B cell (primary cell): ENCODE measurements at regions not wholly inside any gene's neighbourhood (a gene's known extent, or its start where the extent isn't known, plus 50 kb on each side); places are given as distances from the start of the nearest gene placed in this dataset.
"Not testable (repeated sequence)": the region's sequence is repeated elsewhere in the genome, so short reads cannot be mapped to it uniquely, and the experiment has no call there.

Experiments
- ATAC-seq: fragments of 200-7000 bp; cut with Tn5 transposase; one replicate; pipeline ENCODE4 v1.10.0; 2021; ENCODE audit warnings: low read depth, mild to moderate bottlenecking, moderate number of reproducible peaks, moderate library complexity
- CTCF ChIA-PET: fragments of 350-600 bp; sonication (Branson Sonifier 250); formaldehyde crosslinking; loops from one replicate; lab custom pipeline; 2021; ENCODE audit warnings: antibody characterized with exemption, inconsistent platforms; lab: Charles Lee
- POLR2A ChIA-PET: fragments of 350-600 bp; sonication (Branson Sonifier 250); formaldehyde crosslinking; loops from one replicate; lab custom pipeline; 2021; ENCODE audit warnings: antibody characterized with exemption; lab: Charles Lee
- DNase-seq: peaks from one replicate; pipeline ENCODE4 v3.0.0; 2013
- H2AFZ ChIP-seq: 2 replicates; pipeline ENCODE4 v1.6.1; 2012; ENCODE audit warnings: mild to moderate bottlenecking, low read depth, low read length; ENCODE audit not compliant: insufficient read depth, poor library complexity, severe bottlenecking
- H3K27ac ChIP-seq, 2 donors: 1 replicate in 1 of 2; 2 replicates in 1 of 2; pipeline ENCODE4 v1.5.1; 2012 to 2013; ENCODE audit warnings: low read length in 2 of 2, mild to moderate bottlenecking in 2 of 2, moderate library complexity in 1 of 2
- H3K27me3 ChIP-seq, 4 experiments: fragments of 200-600 bp in 1 of 4; sonication (generic) in 1 of 4; replicated peaks in 1 of 4; 1 replicate in 2 of 4; 2 replicates in 2 of 4; pipeline versions ENCODE4 v1.6.1 to v1.7.0; 2013 to 2016; ENCODE audit warnings: low read length in 3 of 4, mild to moderate bottlenecking in 2 of 4, mixed read lengths in 1 of 4, moderate library complexity in 1 of 4; ENCODE audit not compliant: insufficient read depth in 4 of 4, control insufficient read depth in 3 of 4; ENCODE audit errors: control extremely low read depth in 1 of 4
- H3K36me3 ChIP-seq, 2 experiments: replicated peaks in 1 of 2; 1 replicate in 1 of 2; 2 replicates in 1 of 2; pipeline versions ENCODE4 v1.6.1 to v1.7.1; 2013; ENCODE audit warnings: low read length in 1 of 2; ENCODE audit not compliant: insufficient read depth in 2 of 2, control insufficient read depth in 1 of 2; ENCODE audit errors: control extremely low read depth in 1 of 2, extremely low read depth in 1 of 2
- H3K4me1 ChIP-seq, 2 donors: fragments of 200-600 bp in 1 of 2; sonication (generic) in 1 of 2; 1 replicate in 1 of 2; 2 replicates in 1 of 2; pipeline versions ENCODE4 v1.5.1 to v1.6.1; 2013 to 2017; ENCODE audit warnings: low read length in 2 of 2; ENCODE audit not compliant: control insufficient read depth in 2 of 2, insufficient read depth in 2 of 2
- H3K4me2 ChIP-seq: replicated peaks from 2 replicates; pipeline ENCODE3; 2012; ENCODE audit warnings: mild to moderate bottlenecking, low read depth, low read length; ENCODE audit not compliant: poor library complexity, severe bottlenecking
- H3K4me3 ChIP-seq, 5 experiments: fragments of 200-600 bp in 1 of 5; sonication (generic) in 1 of 5; 1 replicate in 3 of 5; 2 replicates in 2 of 5; pipeline versions ENCODE4 v1.5.1 to v1.7.0; 2011 to 2016; ENCODE audit warnings: low read length in 4 of 5, mild to moderate bottlenecking in 4 of 5, low read depth in 2 of 5, control low read depth in 1 of 5, moderate library complexity in 1 of 5; ENCODE audit not compliant: insufficient read depth in 1 of 5; ENCODE audit errors: control extremely low read depth in 1 of 5, extremely low read depth in 1 of 5
- H3K79me2 ChIP-seq: fragments of 200-600 bp; sonication (generic); one replicate; pipeline ENCODE4 v1.6.0; 2016; ENCODE audit warnings: low read length; ENCODE audit not compliant: control insufficient read depth, insufficient read depth
- H3K9ac ChIP-seq: fragments of 200-600 bp; sonication (generic); 2 replicates; pipeline ENCODE4 v1.6.1; 2017; ENCODE audit warnings: mild to moderate bottlenecking, low read length, moderate library complexity
- H3K9me3 ChIP-seq, 3 donors: one replicate each; pipeline versions ENCODE4 v1.6.1 to v1.7.1; 2013; ENCODE audit warnings: low read length in 2 of 3; ENCODE audit not compliant: control insufficient read depth in 2 of 3, insufficient read depth in 1 of 3; ENCODE audit errors: control extremely low read depth in 1 of 3
- H4K20me1 ChIP-seq: 2 replicates; pipeline ENCODE4 v1.6.0; 2012; ENCODE audit warnings: mild to moderate bottlenecking, low read length; ENCODE audit not compliant: insufficient read depth, control insufficient read depth, poor library complexity, severe bottlenecking
- H3K27ac Mint-ChIP-seq: one replicate; pipeline ENCODE4 v1.8.0; 2021; ENCODE audit warnings: mixed read lengths
- H3K27me3 Mint-ChIP-seq: one replicate; pipeline ENCODE4 v1.8.0; 2021; ENCODE audit warnings: mixed read lengths
- H3K4me1 Mint-ChIP-seq: one replicate; pipeline ENCODE4 v1.8.0; 2021; ENCODE audit warnings: mixed read lengths
- H3K4me3 Mint-ChIP-seq: one replicate; pipeline ENCODE4 v1.8.0; 2021; ENCODE audit warnings: mixed read lengths
- H3K9me3 Mint-ChIP-seq: one replicate; pipeline ENCODE4 v1.8.0; 2022; ENCODE audit warnings: mixed read lengths; ENCODE audit not compliant: insufficient read depth
- CTCF ChIP-seq: fragments of 200-600 bp; IDR thresholded peaks from one replicate; pipeline ENCODE4 v1.8.0; 2022; ENCODE audit warnings: antibody characterized with exemption, mild to moderate bottlenecking
- EZH2 ChIP-seq: IDR thresholded peaks from 2 replicates; pipeline ENCODE4 v1.6.1; 2012; ENCODE audit warnings: borderline replicate concordance, low read depth, mild to moderate bottlenecking, moderate library complexity, low read length; ENCODE audit not compliant: insufficient read depth, poor library complexity, severe bottlenecking
- WGBS: methylation state at CpG from one replicate; pipeline ENCODE4 v1.1.5; 2013; ENCODE audit warnings: missing lambda C conversion rate; ENCODE audit not compliant: insufficient coverage; 5-methylcytosine and 5-hydroxymethylcytosine counted together
- intact Hi-C: fragments of 100-400 bp; cut with micrococcal nuclease; formaldehyde crosslinking; loops from one replicate; pipeline ENCODE4 v1.10.0; 2022

GRCh38 chr7:153408360-153409335, 643.5 kb upstream of the DPP6 start:
- ATAC-seq (no peak), DNase-seq (no peak)
- Histone ChIP-seq H3K36me3 (no peaks in the 10 kb centered on the region), H3K79me2 (no peaks in the 10 kb centered on the region), H4K20me1 (no peaks in the 10 kb centered on the region), H3K4me3 (no peak overlapping the region), H3K4me2 (no peak overlapping the region), H3K4me1 (no peaks in the 10 kb centered on the region), H3K27ac (no peak overlapping the region), H3K9me3 (peaks cover 0 to 34% (median 0%) of the 10 kb centered on the region in 3 donors), H2AFZ (no peak overlapping the region), H3K27me3 (no peaks in the 10 kb centered on the region), H3K9ac (no peak overlapping the region)
- Mint-ChIP-seq H3K4me1 (no peaks in the 10 kb centered on the region), H3K4me3 (no peak overlapping the region), H3K9me3 (peaks cover 6% of the 10 kb centered on the region), H3K27me3 (no peaks in the 10 kb centered on the region), H3K27ac (no peak overlapping the region)
- POLR2A ChIA-PET = no interaction called here
- 60% methylated on average over 1 of the region's 3 CpGs for WGBS
- intact Hi-C loops = no loop called here
- TF ChIP-seq CTCF (no peak), EZH2 (no peak)
- CTCF ChIA-PET = no interaction called here

GRCh38 chr7:153409567-153410342, 642.4 kb upstream of the DPP6 start:
- H3K4me3 ChIP-seq, H3K79me2 ChIP-seq, intact Hi-C loops, DNase-seq, CTCF ChIA-PET, POLR2A ChIA-PET, H3K27ac ChIP-seq, H3K27me3 Mint-ChIP-seq, H3K9ac ChIP-seq, ATAC-seq, H3K27me3 ChIP-seq, H4K20me1 ChIP-seq, H2AFZ ChIP-seq, H3K36me3 ChIP-seq, H3K4me3 Mint-ChIP-seq, H3K4me1 ChIP-seq, H3K4me1 Mint-ChIP-seq, H3K27ac Mint-ChIP-seq, H3K4me2 ChIP-seq, H3K9me3 Mint-ChIP-seq: not testable (repeated sequence)
- WGBS = 91% methylated on average over 8 of the region's 10 CpGs
- H3K9me3 ChIP-seq = peaks cover 0 to 32% (median 0%) of the 10 kb centered on the region in 3 donors

DNA sequence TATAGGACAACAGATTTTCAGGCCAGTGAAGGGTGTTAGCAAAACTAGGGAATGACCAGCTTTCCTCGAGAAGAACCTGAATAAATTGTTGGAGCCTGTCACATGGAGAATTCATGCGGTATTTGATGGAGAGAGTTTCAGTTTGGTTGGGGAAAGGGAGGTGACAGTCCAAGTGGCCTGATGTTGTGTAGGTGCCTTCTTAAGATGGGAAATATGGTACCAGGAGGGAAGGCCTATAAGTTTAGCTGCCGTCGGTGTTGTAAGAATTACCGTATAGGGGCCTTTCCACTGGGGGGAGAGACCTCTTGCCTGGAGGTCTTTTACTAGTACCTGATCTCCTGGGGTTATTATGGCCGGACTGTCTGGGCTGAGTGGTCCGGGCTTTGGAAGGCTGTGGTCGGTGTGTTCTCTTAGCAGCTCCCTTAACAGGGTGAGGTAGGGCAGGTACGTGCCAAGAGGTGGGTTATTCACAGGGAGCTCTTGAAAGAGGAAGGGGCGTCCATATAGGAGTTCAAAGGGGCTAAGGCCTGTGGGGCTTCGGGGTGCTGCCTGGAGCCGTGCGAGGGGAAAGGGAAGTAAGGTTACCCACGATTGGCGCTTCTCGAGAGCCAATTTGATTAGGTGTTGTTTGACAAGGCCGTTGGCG, 641.1 kb upstream of the DPP6 start:
- intact Hi-C loops = not testable (repeated sequence)
- 92% methylated on average over 17 of the region's 18 CpGs for WGBS

More for the DNA sequence above, 641.1 kb upstream of the DPP6 start:
- H3K36me3 ChIP-seq, ATAC-seq, H3K4me2 ChIP-seq, POLR2A ChIA-PET, H3K4me1 ChIP-seq, H3K9ac ChIP-seq, H3K27ac Mint-ChIP-seq, H2AFZ ChIP-seq, DNase-seq, CTCF ChIA-PET, H4K20me1 ChIP-seq, H3K79me2 ChIP-seq, H3K27me3 ChIP-seq, H3K27ac ChIP-seq, H3K9me3 Mint-ChIP-seq, H3K4me3 ChIP-seq, H3K4me3 Mint-ChIP-seq, H3K4me1 Mint-ChIP-seq, H3K27me3 Mint-ChIP-seq: not testable (repeated sequence)
- peaks cover 0 to 27% (median 0%) of the 10 kb centered on the region in 3 donors for H3K9me3 ChIP-seq
